ENCODE measurements at regions not wholly inside any gene's neighbourhood (a gene's known extent, or its start where the extent isn't known, plus 50 kb on each side); places are given as distances from the start of the nearest gene placed in this dataset.

GRCh38 chr6:15090745-15091384 is 155.0 kb upstream of the JARID2 start:
- DNase-seq (ENCODE audit: low spot score in 2 of 2, unreplicated experiment in 2 of 2), result no peak
- TF ChIP-seq CTCF (IDR thresholded peaks at IDR 0.05; ENCODE audit: unreplicated experiment), result no peak
- Mint-ChIP-seq H3K4me1 (peaks cover 38% of the 10 kb centered on the region), H3K27ac (peak overlapping the region; percentile 95), H3K4me3 (peak overlapping the region; percentile 51), H3K27me3 (ENCODE audit: low read depth) (no peaks in the 10 kb centered on the region), H3K36me3 (no peaks in the 10 kb centered on the region), H3K9me3 (peaks cover 3% of the 10 kb centered on the region)

GRCh38 chr6:15096894-15097837 is 148.7 kb upstream of the JARID2 start:
- DNase-seq (ENCODE audit: low spot score in 2 of 2, unreplicated experiment in 2 of 2), result no peak
- Mint-ChIP-seq H3K36me3 (no peaks in the 10 kb centered on the region), H3K4me3 (no peak overlapping the region), H3K27me3 (ENCODE audit: low read depth) (no peaks in the 10 kb centered on the region), H3K4me1 (peaks cover 11% of the 10 kb centered on the region), H3K9me3 (peaks cover 4% of the 10 kb centered on the region), H3K27ac (no peak overlapping the region)
- TF ChIP-seq CTCF (IDR thresholded peaks at IDR 0.05; ENCODE audit: unreplicated experiment), result no peak

- Mint-ChIP-seq H3K27me3 (ENCODE audit: low read depth) (no peaks in the 10 kb centered on the region), H3K4me3 (no peak overlapping the region), H3K27ac (no peak overlapping the region), H3K36me3 (no peaks in the 10 kb centered on the region), H3K4me1 (peaks cover 5% of the 10 kb centered on the region), H3K9me3 (peaks cover 4% of the 10 kb centered on the region)
- no peak for TF ChIP-seq CTCF (IDR thresholded peaks at IDR 0.05; ENCODE audit: unreplicated experiment)
- DNase-seq (ENCODE audit: low spot score in 2 of 2, unreplicated experiment in 2 of 2), result no peak
Observed at GRCh38 chr6:15101130-15101529, 144.7 kb upstream of the JARID2 start.

GRCh38 chr6:15102241-15102640 is 143.6 kb upstream of the JARID2 start:
- Mint-ChIP-seq H3K4me1 (peaks cover 8% of the 10 kb centered on the region), H3K27me3 (ENCODE audit: low read depth) (no peaks in the 10 kb centered on the region), H3K9me3 (peaks cover 4% of the 10 kb centered on the region), H3K4me3 (no peak overlapping the region), H3K27ac (no peak overlapping the region), H3K36me3 (peaks cover 2% of the 10 kb centered on the region)
- no peak for DNase-seq (ENCODE audit: low spot score in 2 of 2, unreplicated experiment in 2 of 2)
- no peak for TF ChIP-seq CTCF (IDR thresholded peaks at IDR 0.05; ENCODE audit: unreplicated experiment)

- H3K4me3 Mint-ChIP-seq, result no peak overlapping the region
- peaks cover 26% of the 10 kb centered on the region for H3K4me1 Mint-ChIP-seq
- H3K27ac Mint-ChIP-seq, result peak overlapping the region; percentile 49
- H3K9me3 Mint-ChIP-seq, result peaks cover 4% of the 10 kb centered on the region
- peaks cover 2% of the 10 kb centered on the region for H3K36me3 Mint-ChIP-seq
- TF ChIP-seq CTCF (IDR thresholded peaks at IDR 0.05; ENCODE audit: unreplicated experiment), result no peak
- H3K27me3 Mint-ChIP-seq (ENCODE audit: low read depth), result no peaks in the 10 kb centered on the region
- DNase-seq (ENCODE audit: low spot score in 2 of 2, unreplicated experiment in 2 of 2), result no peak
Observed at GRCh38 chr6:15106958-15107643, 138.8 kb upstream of the JARID2 start.
